NCI-H2107 treated with DMSO at 0.1 percent for 48 hours (cell line): ENCODE measurements at regions not wholly inside any gene's neighbourhood (a gene's known extent, or its start where the extent isn't known, plus 50 kb on each side); places are given as distances from the start of the nearest gene placed in this dataset.

Source experiments
- DNase-seq: peaks from one replicate; lab custom pipeline; 2025; ENCODE audit not compliant: unreplicated experiment; lab: John Stamatoyannopoulos, UW

- no peak for DNase-seq
Observed at GRCh38 chr6:147621263-147621662, 112.8 kb downstream of the SAMD5 start.

- DNase-seq, result no peak
Observed at GRCh38 chr6:147621961-147622360, 113.5 kb downstream of the SAMD5 start.

GRCh38 chr6:147624946-147625515 lies 116.5 kb downstream of the SAMD5 start:
- DNase-seq, result no peak

- DNase-seq, result no peak
Observed at GRCh38 chr6:147625946-147626345, 117.5 kb downstream of the SAMD5 start.

GRCh38 chr6:147627411-147627810 lies 118.9 kb downstream of the SAMD5 start:
- DNase-seq, result no peak

GRCh38 chr6:147633191-147633590 lies 124.7 kb downstream of the SAMD5 start:
- DNase-seq, result no peak

- no peak for DNase-seq
Observed at GRCh38 chr6:147637620-147638195, 129.2 kb downstream of the SAMD5 start.

GRCh38 chr6:147639279-147639678 lies 130.8 kb downstream of the SAMD5 start:
- DNase-seq, result no peak

- no peak for DNase-seq
Observed at GRCh38 chr6:147640606-147641005, 132.1 kb downstream of the SAMD5 start.

GRCh38 chr6:147641511-147641910 lies 133.0 kb downstream of the SAMD5 start:
- DNase-seq, result no peak

GRCh38 chr6:147642458-147642857 lies 134.0 kb downstream of the SAMD5 start:
- no peak for DNase-seq

GRCh38 chr6:147643341-147644200 lies 135.1 kb downstream of the SAMD5 start:
- DNase-seq, result no peak

GRCh38 chr6:147648916-147649315 lies 140.4 kb downstream of the SAMD5 start:
- DNase-seq, result no peak

- no peak for DNase-seq
Observed at GRCh38 chr6:147651249-147652063, 143.0 kb downstream of the SAMD5 start.

GRCh38 chr6:147653631-147654030 lies 145.1 kb downstream of the SAMD5 start:
- DNase-seq, result no peak

- no peak for DNase-seq
Observed at GRCh38 chr6:147654103-147654845, 145.8 kb downstream of the SAMD5 start.

GRCh38 chr6:147660334-147661311 lies 152.1 kb downstream of the SAMD5 start:
- no peak for DNase-seq

GRCh38 chr6:147662646-147663045 lies 154.2 kb downstream of the SAMD5 start:
- no peak for DNase-seq

- DNase-seq, result no peak
Observed at GRCh38 chr6:147664092-147664491, 155.6 kb downstream of the SAMD5 start.

GRCh38 chr6:147666255-147666654 lies 157.8 kb downstream of the SAMD5 start:
- no peak for DNase-seq
